ENCODE measurements at regions not wholly inside any gene's neighbourhood (a gene's known extent, or its start where the extent isn't known, plus 50 kb on each side); places are given as distances from the start of the nearest gene placed in this dataset.
"Not testable (repeated sequence)": the region's sequence is repeated elsewhere in the genome, so short reads cannot be mapped to it uniquely, and the experiment has no call there.

- no peak for DNase-seq
Measured at GRCh38 chr4:18105030-18106011, 83.8 kb upstream of the LCORL start.

DNA sequence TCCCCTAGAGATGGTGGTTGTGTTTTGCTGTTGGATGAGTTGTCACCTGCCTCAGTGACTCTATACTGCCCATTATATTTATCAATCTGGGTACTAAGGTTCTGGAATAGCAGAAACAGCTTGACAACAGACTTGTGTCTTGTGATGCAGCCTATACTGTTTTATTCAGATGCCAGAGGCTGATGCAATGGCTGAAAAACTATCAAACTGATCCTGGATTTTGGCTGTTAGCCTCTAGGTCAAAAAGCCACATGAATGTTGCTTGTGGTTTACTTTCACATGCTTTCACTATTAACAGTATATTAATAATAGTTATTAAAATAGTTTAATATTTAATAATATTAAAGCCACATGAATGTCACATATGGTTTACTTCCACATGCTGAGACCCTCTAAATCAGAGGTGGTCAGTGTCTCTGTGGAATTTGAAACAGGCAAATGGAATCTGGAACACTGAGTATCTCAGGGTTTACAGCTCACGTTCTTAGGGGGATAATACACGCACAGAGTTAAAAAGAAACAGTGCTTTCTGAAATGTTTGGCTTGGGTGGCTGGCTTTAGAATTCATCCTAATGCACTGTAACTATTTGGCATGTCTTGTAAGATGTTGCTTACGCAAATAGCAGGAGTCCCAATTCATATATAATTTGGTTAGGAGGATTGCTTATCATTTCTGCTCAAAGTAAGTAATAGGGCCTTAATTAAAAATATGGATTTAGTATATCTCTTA lies 82.5 kb upstream of the LCORL start:
- DNase-seq: no peak

GRCh38 chr4:18100657-18101056 lies 79.1 kb upstream of the LCORL start:
- no peak for DNase-seq

DNA sequence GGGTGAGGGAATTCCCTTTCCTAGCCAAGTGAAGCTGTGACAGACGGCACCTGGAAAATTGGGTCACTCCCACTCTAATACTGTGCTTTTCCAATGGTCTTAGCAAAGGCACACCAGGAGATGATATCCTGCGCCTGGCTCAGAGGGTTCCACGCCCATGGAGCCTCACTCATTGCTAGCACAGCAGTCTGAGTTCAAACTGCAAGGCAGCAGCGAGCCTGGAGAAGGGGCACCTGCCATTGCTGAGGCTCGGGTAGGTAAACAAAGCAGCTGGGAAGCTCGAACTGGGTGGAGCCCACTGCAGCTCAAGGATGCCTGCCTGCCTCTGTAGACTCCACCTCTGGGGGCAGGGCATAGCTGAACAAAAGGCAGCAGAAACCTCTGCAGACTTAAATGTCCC lies 68.9 kb upstream of the LCORL start:
- DNase-seq: not testable (repeated sequence)

DNA sequence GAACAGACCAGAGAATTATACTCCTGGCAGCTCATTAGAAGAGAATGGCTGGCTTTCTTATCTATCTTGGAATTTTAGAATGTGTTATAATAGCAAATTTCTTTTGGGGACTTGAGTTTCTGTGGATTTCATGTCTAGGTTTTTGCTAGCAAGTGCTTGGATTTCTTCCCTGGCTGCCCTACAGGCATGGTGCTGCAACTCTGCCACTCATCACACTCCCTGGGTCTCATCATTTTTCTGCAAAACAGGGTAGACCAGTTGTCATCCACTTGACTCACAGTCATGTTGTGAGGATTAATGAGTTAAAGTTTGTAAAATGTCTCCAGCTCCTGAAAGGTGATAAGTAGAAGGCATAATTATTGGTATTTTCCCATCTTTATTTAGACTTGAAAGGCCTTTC lies 60.7 kb upstream of the LCORL start:
- DNase-seq: no peak

DNA sequence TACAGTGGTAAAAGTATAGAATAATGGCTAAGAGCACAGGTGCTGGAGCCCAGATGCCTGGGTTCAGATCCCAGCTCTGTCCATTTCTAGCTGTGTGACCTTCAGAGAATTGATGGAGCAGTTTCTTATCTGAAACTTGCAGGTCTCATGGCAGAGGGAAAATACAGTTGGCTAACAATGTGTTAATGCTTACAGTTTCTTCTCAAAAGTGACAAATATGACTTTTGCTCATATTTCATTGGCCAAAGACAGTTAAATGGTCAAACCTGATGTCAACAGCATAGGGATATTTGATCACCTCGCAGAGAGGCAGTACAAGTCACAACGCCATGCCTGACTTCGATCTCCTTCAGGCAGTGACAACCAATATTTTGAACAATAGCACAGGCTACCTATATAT lies 60.2 kb upstream of the LCORL start:
- no peak for DNase-seq

DNA sequence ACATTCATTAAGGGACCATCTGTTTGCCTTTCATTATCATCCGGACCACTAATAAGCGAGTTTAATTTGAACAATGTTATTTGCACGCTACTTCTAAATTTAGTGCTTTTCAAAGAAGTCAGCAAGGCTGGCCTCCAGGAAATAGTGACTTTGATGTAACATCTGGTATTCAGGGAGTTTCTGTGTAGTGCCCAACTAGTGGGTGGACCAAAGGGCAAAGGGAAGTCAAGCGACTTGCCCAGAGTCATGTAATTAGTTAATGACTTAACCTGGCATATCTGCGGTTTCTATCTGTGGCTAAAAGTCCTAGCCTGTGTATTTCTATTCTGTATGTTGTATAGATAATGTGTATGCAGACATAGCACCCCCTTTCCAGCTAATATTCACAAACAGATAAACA lies 56.3 kb upstream of the LCORL start:
- no peak for DNase-seq

- no peak for DNase-seq
Measured at GRCh38 chr4:18075823-18076433, 54.4 kb upstream of the LCORL start.

GRCh38 chr4:18071894-18072293 lies 50.3 kb upstream of the LCORL start:
- no peak for DNase-seq

All from right lung (tissue), 2 donors.